Activated naive CD4-positive, alpha-beta T cell treated with anti-CD3 and anti-CD28 coated beads, Interleukin-2, amount 50 U/mL, for 72 hours (primary cell): ENCODE measurements at regions not wholly inside any gene's neighbourhood (a gene's known extent, or its start where the extent isn't known, plus 50 kb on each side); places are given as distances from the start of the nearest gene placed in this dataset.

Experiments used
- ATAC-seq, 2 donors: fragments of 150-1000 bp; cut with Tn5 transposase; 2 replicates each; pipeline ENCODE4 v1.10.0; 2021; ENCODE audit warnings: mild to moderate bottlenecking in 2 of 2, moderate library complexity in 2 of 2
- DNase-seq, 2 donors: peaks; one replicate each; pipeline ENCODE4 v3.0.0; 2021 to 2022; ENCODE audit warnings: low spot score in 2 of 2
- H3K27ac Mint-ChIP-seq, 2 donors: one replicate each; pipeline ENCODE4 v1.8.0; 2022; ENCODE audit warnings: mild to moderate bottlenecking in 2 of 2, mixed read lengths in 2 of 2
- H3K36me3 Mint-ChIP-seq, 2 donors: one replicate each; pipeline ENCODE4 v1.8.0; 2022; ENCODE audit warnings: mixed read lengths in 2 of 2
- H3K9me3 Mint-ChIP-seq, 2 donors: one replicate each; pipeline ENCODE4 v1.8.0; 2022; ENCODE audit warnings: mixed read lengths in 2 of 2

GRCh38 chr9:82563094-82563493 is 499.8 kb downstream of the RASEF start:
- DNase-seq (no peak), ATAC-seq (no peak)
- Mint-ChIP-seq H3K36me3 (no peaks in the 10 kb centered on the region), H3K9me3 (peaks cover 7 to 8% of the 10 kb centered on the region in 2 donors), H3K27ac (no peak overlapping the region)

- no peaks in the 10 kb centered on the region for H3K36me3 Mint-ChIP-seq
- no peak overlapping the region for H3K27ac Mint-ChIP-seq
- DNase-seq (no peak), ATAC-seq (no peak)
- H3K9me3 Mint-ChIP-seq, result peaks cover 7 to 8% of the 10 kb centered on the region in 2 donors
These were observed 499.1 kb downstream of the RASEF start for GRCh38 chr9:82563841-82564240.

- DNase-seq, result no peak
- H3K36me3 Mint-ChIP-seq, result no peaks in the 10 kb centered on the region
These were observed 497.6 kb downstream of the RASEF start for GRCh38 chr9:82565188-82565969.

GRCh38 chr9:82567953-82568352 is 495.0 kb downstream of the RASEF start:
- ATAC-seq (no peak), DNase-seq (no peak)
- H3K27ac Mint-ChIP-seq, result no peak overlapping the region
- H3K36me3 Mint-ChIP-seq, result no peaks in the 10 kb centered on the region
- peaks cover 0 to 16% of the 10 kb centered on the region in 2 donors for H3K9me3 Mint-ChIP-seq

More at GRCh38 chr9:82565188-82565969, 497.6 kb downstream of the RASEF start:
- no peak for ATAC-seq
- Mint-ChIP-seq H3K9me3 (peaks cover 4 to 12% of the 10 kb centered on the region in 2 donors), H3K27ac (no peak overlapping the region)

GRCh38 chr9:82570226-82570625 is 492.7 kb downstream of the RASEF start:
- peaks cover 6 to 13% of the 10 kb centered on the region in 2 donors for H3K36me3 Mint-ChIP-seq
- no peak for DNase-seq
- no peak overlapping the region for H3K27ac Mint-ChIP-seq
- peaks cover 15 to 20% of the 10 kb centered on the region in 2 donors for H3K9me3 Mint-ChIP-seq
- ATAC-seq, result no peak

- Mint-ChIP-seq H3K36me3 (peaks cover 6 to 13% of the 10 kb centered on the region in 2 donors), H3K9me3 (peaks cover 15 to 17% of the 10 kb centered on the region in 2 donors), H3K27ac (no peak overlapping the region)
- no peak for ATAC-seq
- no peak for DNase-seq
These were observed 491.4 kb downstream of the RASEF start for GRCh38 chr9:82571540-82571939.

GRCh38 chr9:82572146-82572545 is 490.8 kb downstream of the RASEF start:
- H3K27ac Mint-ChIP-seq, result no peak overlapping the region
- H3K36me3 Mint-ChIP-seq, result peaks cover 6 to 13% of the 10 kb centered on the region in 2 donors
- H3K9me3 Mint-ChIP-seq, result peaks cover 15 to 17% of the 10 kb centered on the region in 2 donors
- DNase-seq (no peak), ATAC-seq (no peak)

GRCh38 chr9:82574911-82575310 is 488.0 kb downstream of the RASEF start:
- no peak overlapping the region for H3K27ac Mint-ChIP-seq
- H3K9me3 Mint-ChIP-seq, result peaks cover 20 to 22% of the 10 kb centered on the region in 2 donors
- no peak for DNase-seq
- no peak for ATAC-seq
- peaks cover 6 to 18% of the 10 kb centered on the region in 2 donors for H3K36me3 Mint-ChIP-seq

- H3K9me3 Mint-ChIP-seq, result peaks cover 9 to 14% of the 10 kb centered on the region in 2 donors
- H3K36me3 Mint-ChIP-seq, result peaks cover 0 to 5% of the 10 kb centered on the region in 2 donors
- ATAC-seq, result no peak
- H3K27ac Mint-ChIP-seq, result no peak overlapping the region
- DNase-seq, result no peak
These were observed 482.0 kb downstream of the RASEF start for GRCh38 chr9:82580921-82581320.

GRCh38 chr9:82581516-82581915 is 481.4 kb downstream of the RASEF start:
- H3K36me3 Mint-ChIP-seq, result peaks cover 0 to 5% of the 10 kb centered on the region in 2 donors
- ATAC-seq (no peak), DNase-seq (no peak)
- H3K9me3 Mint-ChIP-seq, result peaks cover 9 to 14% of the 10 kb centered on the region in 2 donors
- no peak overlapping the region for H3K27ac Mint-ChIP-seq

- Mint-ChIP-seq H3K9me3 (peaks cover 9 to 15% of the 10 kb centered on the region in 2 donors), H3K27ac (no peak overlapping the region), H3K36me3 (peaks cover 0 to 5% of the 10 kb centered on the region in 2 donors)
- ATAC-seq, result no peak
- DNase-seq, result no peak
These were observed 481.0 kb downstream of the RASEF start for GRCh38 chr9:82581935-82582334.

GRCh38 chr9:82582693-82583092 is 480.2 kb downstream of the RASEF start:
- no peak for ATAC-seq
- no peak for DNase-seq
- Mint-ChIP-seq H3K27ac (no peak overlapping the region), H3K9me3 (peaks cover 9 to 17% of the 10 kb centered on the region in 2 donors), H3K36me3 (peaks cover 0 to 5% of the 10 kb centered on the region in 2 donors)

- Mint-ChIP-seq H3K36me3 (peaks cover 0 to 5% of the 10 kb centered on the region in 2 donors), H3K9me3 (peaks cover 5 to 17% of the 10 kb centered on the region in 2 donors), H3K27ac (no peak overlapping the region)
- ATAC-seq, result no peak
- no peak for DNase-seq
These were observed 479.4 kb downstream of the RASEF start for GRCh38 chr9:82583524-82583923.

GRCh38 chr9:82584349-82584863 is 478.5 kb downstream of the RASEF start:
- ATAC-seq (no peak), DNase-seq (no peak)
- peaks cover 2 to 14% of the 10 kb centered on the region in 2 donors for H3K9me3 Mint-ChIP-seq
- H3K27ac Mint-ChIP-seq, result no peak overlapping the region
- H3K36me3 Mint-ChIP-seq, result peaks cover 0 to 2% of the 10 kb centered on the region in 2 donors

GRCh38 chr9:82586918-82587356 is 476.0 kb downstream of the RASEF start:
- ATAC-seq (no peak), DNase-seq (no peak)
- Mint-ChIP-seq H3K36me3 (no peaks in the 10 kb centered on the region), H3K9me3 (peaks cover 0 to 18% of the 10 kb centered on the region in 2 donors), H3K27ac (no peak overlapping the region)

GRCh38 chr9:82588301-82589180 is 474.4 kb downstream of the RASEF start:
- no peak for DNase-seq
- Mint-ChIP-seq H3K27ac (no peak overlapping the region), H3K36me3 (no peaks in the 10 kb centered on the region), H3K9me3 (peaks cover 0 to 22% of the 10 kb centered on the region in 2 donors)
- ATAC-seq, result no peak

GRCh38 chr9:82590845-82591244 is 472.1 kb downstream of the RASEF start:
- DNase-seq, result no peak
- no peak for ATAC-seq
- H3K9me3 Mint-ChIP-seq, result peaks cover 5 to 31% of the 10 kb centered on the region in 2 donors
- H3K27ac Mint-ChIP-seq, result no peak overlapping the region
- H3K36me3 Mint-ChIP-seq, result no peaks in the 10 kb centered on the region
